A673 (cell line): ENCODE measurements at regions not wholly inside any gene's neighbourhood (a gene's known extent, or its start where the extent isn't known, plus 50 kb on each side); places are given as distances from the start of the nearest gene placed in this dataset.

Source experiments
- EZH2 ChIP-seq: fragments of 200-600 bp; sonication (generic); IDR thresholded peaks from 2 replicates; pipeline ENCODE4 v1.6.1; 2017; ENCODE audit warnings: borderline replicate concordance, low read depth, mild to moderate bottlenecking, mixed read lengths, antibody characterized with exemption, low read length; ENCODE audit not compliant: poor library complexity, severe bottlenecking
- TF ChIP-seq, protein P1 (sequence below): fragments of 300-800, 200-600 bp; sonication (generic); conservative IDR thresholded peaks from 2 replicates; pipeline ENCODE4 v1.5.1; 2017; ENCODE audit warnings: low read depth, mild to moderate bottlenecking, antibody characterized with exemption, low read length, moderate library complexity, mixed read lengths

DNA sequence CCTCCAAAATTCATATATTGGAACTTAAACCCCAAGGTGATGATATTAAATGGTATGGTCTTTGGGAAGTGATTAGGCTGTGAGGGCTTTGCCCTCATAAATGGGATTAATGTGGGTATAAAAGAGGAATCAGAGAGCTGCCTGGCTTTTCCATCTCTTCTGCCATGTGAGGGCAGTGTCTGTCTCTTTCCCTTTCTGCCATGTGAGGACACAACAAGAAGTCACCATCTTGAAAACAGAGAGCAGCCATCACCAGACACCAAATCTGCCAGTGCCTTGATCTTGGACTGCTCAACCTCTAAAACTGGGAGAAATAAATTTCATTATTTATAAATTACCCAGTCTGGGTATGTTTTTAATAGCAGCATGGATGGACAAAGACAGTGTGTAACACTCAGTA lies 263.0 kb downstream of the PAX1 start:
- TF ChIP-seq, protein P1, sequence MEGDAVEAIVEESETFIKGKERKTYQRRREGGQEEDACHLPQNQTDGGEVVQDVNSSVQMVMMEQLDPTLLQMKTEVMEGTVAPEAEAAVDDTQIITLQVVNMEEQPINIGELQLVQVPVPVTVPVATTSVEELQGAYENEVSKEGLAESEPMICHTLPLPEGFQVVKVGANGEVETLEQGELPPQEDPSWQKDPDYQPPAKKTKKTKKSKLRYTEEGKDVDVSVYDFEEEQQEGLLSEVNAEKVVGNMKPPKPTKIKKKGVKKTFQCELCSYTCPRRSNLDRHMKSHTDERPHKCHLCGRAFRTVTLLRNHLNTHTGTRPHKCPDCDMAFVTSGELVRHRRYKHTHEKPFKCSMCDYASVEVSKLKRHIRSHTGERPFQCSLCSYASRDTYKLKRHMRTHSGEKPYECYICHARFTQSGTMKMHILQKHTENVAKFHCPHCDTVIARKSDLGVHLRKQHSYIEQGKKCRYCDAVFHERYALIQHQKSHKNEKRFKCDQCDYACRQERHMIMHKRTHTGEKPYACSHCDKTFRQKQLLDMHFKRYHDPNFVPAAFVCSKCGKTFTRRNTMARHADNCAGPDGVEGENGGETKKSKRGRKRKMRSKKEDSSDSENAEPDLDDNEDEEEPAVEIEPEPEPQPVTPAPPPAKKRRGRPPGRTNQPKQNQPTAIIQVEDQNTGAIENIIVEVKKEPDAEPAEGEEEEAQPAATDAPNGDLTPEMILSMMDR: no peak
- TF ChIP-seq EZH2: no peak
